Right cardiac atrium (tissue), 5 donors: ENCODE measurements at regions not wholly inside any gene's neighbourhood (a gene's known extent, or its start where the extent isn't known, plus 50 kb on each side); places are given as distances from the start of the nearest gene placed in this dataset.
A peak's percentile ranks its signal among the peaks of the same experiment; 100 is the strongest.
"Not testable (repeated sequence)": the region's sequence is repeated elsewhere in the genome, so short reads cannot be mapped to it uniquely, and the experiment has no call there.

Experiments
- ATAC-seq, 2 donors: fragments of 200-7000 bp; cut with Tn5 transposase; one replicate each; pipeline versions ENCODE4 v1.8.0 to v1.9.1; 2020; ENCODE audit warnings: moderate library complexity in 2 of 2, mild to moderate bottlenecking in 1 of 2
- DNase-seq, 3 donors: peaks; one replicate each; pipeline ENCODE4 v3.0.0-alpha.2; 2020
- H3K27ac ChIP-seq: one replicate; pipeline ENCODE4 v1.5.1; 2013; ENCODE audit warnings: mild to moderate bottlenecking, low read length, control low read depth, moderate library complexity
- H3K27me3 ChIP-seq: one replicate; pipeline ENCODE4 v1.6.1; 2013; ENCODE audit not compliant: control insufficient read depth, insufficient read depth
- H3K4me1 ChIP-seq: one replicate; pipeline ENCODE4 v1.6.1; 2013; ENCODE audit warnings: low read length; ENCODE audit not compliant: control insufficient read depth, insufficient read depth
- H3K4me3 ChIP-seq: one replicate; pipeline ENCODE4 v1.5.1; 2013; ENCODE audit warnings: low read length, control low read depth
- H3K9me3 ChIP-seq: one replicate; pipeline ENCODE4 v1.6.1; 2013; ENCODE audit warnings: low read length; ENCODE audit not compliant: control insufficient read depth
- WGBS: extraction: QIAGEN DNeasy Blood & Tissue Kit; methylation state at CpG from one replicate; pipeline ENCODE4 v1.1.7; 2013; 5-methylcytosine and 5-hydroxymethylcytosine counted together
- intact Hi-C, 4 donors: fragments of 100-400 bp; cut with DNase I; formaldehyde crosslinking; loops; one replicate each; pipeline versions ENCODE4 v1.11.0 to v1.14.0; 2022 to 2023
- donor health status: healthy with polysubstance abuse.
- donor health status: DM: no; HTN: yes; CAD: no.
- donor health status: DM: no; HTN: no; CAD: no.
- donor health status: DM: no; HTN: yes; CAD: no; lungs with severe emphysema.
- donor health status: DM: yes; HTN: yes; CAD: no.

GRCh38 chr6:88454658-88455057 is 288.5 kb upstream of the CNR1 start:
- DNase-seq = no peak
- Histone ChIP-seq H3K27ac (no peak overlapping the region), H3K4me3 (no peak overlapping the region), H3K9me3 (no peaks in the 10 kb centered on the region), H3K4me1 (no peaks in the 10 kb centered on the region), H3K27me3 (no peaks in the 10 kb centered on the region)
- no peak for ATAC-seq
- intact Hi-C loops = no loop called here
- whole genome bisulfite sequencing = 60% methylated on average over 2 of the region's 2 CpGs

- intact Hi-C loops = no loop called here
- WGBS = 91% methylated on average over 3 of the region's 3 CpGs
- Histone ChIP-seq H3K27me3 (no peaks in the 10 kb centered on the region), H3K4me1 (no peaks in the 10 kb centered on the region), H3K4me3 (no peak overlapping the region), H3K27ac (no peak overlapping the region), H3K9me3 (no peaks in the 10 kb centered on the region)
- no peak for ATAC-seq
- DNase-seq = no peak
Measured at GRCh38 chr6:88449770-88450169, 283.6 kb upstream of the CNR1 start.

GRCh38 chr6:88445188-88445965 is 279.2 kb upstream of the CNR1 start:
- DNase-seq = no peak
- H3K4me1 ChIP-seq = no peaks in the 10 kb centered on the region
- no peaks in the 10 kb centered on the region for H3K9me3 ChIP-seq
- intact Hi-C loops = no loop called here
- ATAC-seq = no peak
- WGBS = 60% methylated on average over 2 of the region's 2 CpGs
- no peaks in the 10 kb centered on the region for H3K27me3 ChIP-seq
- H3K27ac ChIP-seq = no peak overlapping the region
- H3K4me3 ChIP-seq = no peak overlapping the region

GRCh38 chr6:88443554-88443953 is 277.4 kb upstream of the CNR1 start:
- intact Hi-C loops = no loop called here
- no peak overlapping the region for H3K4me3 ChIP-seq
- ATAC-seq (no peak), DNase-seq (no peak)
- H3K4me1 ChIP-seq = no peaks in the 10 kb centered on the region
- no peak overlapping the region for H3K27ac ChIP-seq
- 91% methylated on average over 1 of the region's 1 CpG for WGBS
- H3K27me3 ChIP-seq = no peaks in the 10 kb centered on the region
- H3K9me3 ChIP-seq = no peaks in the 10 kb centered on the region

- intact Hi-C loops = no loop called here
- ATAC-seq = no peak
- Histone ChIP-seq H3K4me1 (no peaks in the 10 kb centered on the region), H3K27me3 (no peaks in the 10 kb centered on the region), H3K4me3 (no peak overlapping the region), H3K9me3 (no peaks in the 10 kb centered on the region), H3K27ac (no peak overlapping the region)
- DNase-seq = no peak
- 84% methylated on average over 4 of the region's 4 CpGs for WGBS
Measured at GRCh38 chr6:88442737-88443136, 276.6 kb upstream of the CNR1 start.

GRCh38 chr6:88441346-88441745 is 275.2 kb upstream of the CNR1 start:
- intact Hi-C loops = no loop called here
- H3K9me3 ChIP-seq = no peaks in the 10 kb centered on the region
- no peaks in the 10 kb centered on the region for H3K4me1 ChIP-seq
- H3K27me3 ChIP-seq = no peaks in the 10 kb centered on the region
- no peak overlapping the region for H3K27ac ChIP-seq
- WGBS = 70% methylated on average over 4 of the region's 4 CpGs
- no peak overlapping the region for H3K4me3 ChIP-seq
- DNase-seq (no peak), ATAC-seq (no peak)

- H3K27me3 ChIP-seq = no peaks in the 10 kb centered on the region
- H3K4me1 ChIP-seq = no peaks in the 10 kb centered on the region
- no peak for ATAC-seq
- no peak overlapping the region for H3K4me3 ChIP-seq
- H3K27ac ChIP-seq = no peak overlapping the region
- DNase-seq = no peak
- intact Hi-C loops = no loop called here
- WGBS = 74% methylated on average over 1 of the region's 1 CpG
- no peaks in the 10 kb centered on the region for H3K9me3 ChIP-seq
Measured at GRCh38 chr6:88428068-88428467, 261.9 kb upstream of the CNR1 start.

- intact Hi-C loops = no loop called here
- H3K4me1 ChIP-seq = no peaks in the 10 kb centered on the region
- DNase-seq = no peak
- no peak overlapping the region for H3K4me3 ChIP-seq
- no peak for ATAC-seq
- 74% methylated on average over 2 of the region's 2 CpGs for WGBS
- H3K27me3 ChIP-seq = no peaks in the 10 kb centered on the region
- H3K9me3 ChIP-seq = no peaks in the 10 kb centered on the region
- H3K27ac ChIP-seq = no peak overlapping the region
Measured at GRCh38 chr6:88426005-88426404, 259.9 kb upstream of the CNR1 start.

- Histone ChIP-seq H3K4me1 (no peaks in the 10 kb centered on the region), H3K4me3 (no peak overlapping the region), H3K27me3 (no peaks in the 10 kb centered on the region), H3K27ac (no peak overlapping the region), H3K9me3 (no peaks in the 10 kb centered on the region)
- intact Hi-C loops = no loop called here
- ATAC-seq (no peak), DNase-seq (no peak)
- 83% methylated on average over 8 of the region's 8 CpGs for WGBS
Measured at GRCh38 chr6:88422831-88423230, 256.7 kb upstream of the CNR1 start.

- ATAC-seq, intact Hi-C loops, H3K27ac ChIP-seq, H3K9me3 ChIP-seq, H3K4me3 ChIP-seq, H3K27me3 ChIP-seq, H3K4me1 ChIP-seq: not testable (repeated sequence)
- DNase-seq = peak in 1 of 3 donors; percentile 22
- 95% methylated on average over 20 of the region's 21 CpGs for WGBS
Measured at GRCh38 chr6:88420967-88421488, 254.9 kb upstream of the CNR1 start.

GRCh38 chr6:88418921-88419810 is 253.0 kb upstream of the CNR1 start:
- H3K4me1 ChIP-seq, H3K9me3 ChIP-seq, H3K27me3 ChIP-seq, H3K27ac ChIP-seq, H3K4me3 ChIP-seq, ATAC-seq, DNase-seq, intact Hi-C loops: not testable (repeated sequence)
- WGBS = 83% methylated on average over 13 of the region's 13 CpGs
